ENCODE measurements at regions not wholly inside any gene's neighbourhood (a gene's known extent, or its start where the extent isn't known, plus 50 kb on each side); places are given as distances from the start of the nearest gene placed in this dataset.

- TF ChIP-seq NR2F1 (conservative IDR thresholded peaks at IDR 0.05) (no peak), ZNF622 (IDR thresholded peaks at IDR 0.05) (no peak), SPI1 (IDR thresholded peaks at IDR 0.05; ENCODE audit: borderline replicate concordance, insufficient read depth, low read depth, low read length) (no peak), HSF1 (IDR thresholded peaks at IDR 0.05; ENCODE audit: low read depth, low read length) (no peak)
- no peak for FAIRE-seq
- SMC1A ChIA-PET (ENCODE audit: uncharacterized antibody, unreplicated experiment): interaction anchor here (0.8 to 1.2 kb wide), 2 partner anchors 10 to 11 kb away, joined by 3 to 4 read pairs; no protein-coding TSS in a partner anchor
- Histone ChIP-seq H3K27ac (ENCODE audit: control insufficient read depth, insufficient read depth) (no peak overlapping the region), H3K9me3 (replicated peaks; ENCODE audit: control insufficient read depth, insufficient read depth, low read length) (no peaks in the 10 kb centered on the region), H2AFZ (ENCODE audit: control insufficient read depth, low read depth, low read length) (no peak overlapping the region), H3K4me3 (no peak overlapping the region), H3K79me2 (ENCODE audit: control insufficient read depth, insufficient read depth, low read length) (no peaks in the 10 kb centered on the region), H3K4me1 (ENCODE audit: control insufficient read depth, insufficient read depth, low read length) (no peaks in the 10 kb centered on the region), H3K27me3 (replicated peaks in 1 of 2; ENCODE audit: control insufficient read depth in 2 of 2, insufficient read depth in 2 of 2, low read length in 1 of 2) (no peaks in the 10 kb centered on the region), H4K20me1 (ENCODE audit: control insufficient read depth, insufficient read depth) (no peaks in the 10 kb centered on the region), H3K4me2 (ENCODE audit: control insufficient read depth, insufficient read depth) (no peak overlapping the region), H3K36me3 (ENCODE audit: control insufficient read depth in 2 of 2, insufficient read depth in 2 of 2, low read length in 1 of 2) (no peaks in the 10 kb centered on the region), H3K9ac (ENCODE audit: control insufficient read depth, insufficient read depth, low read length) (no peak overlapping the region)
- CTCF ChIA-PET: no interaction called here
- ATAC-seq: no peak
- POLR2A ChIA-PET: no interaction called here
- 0% methylated on average over 1 of the region's 1 CpG for WGBS (ENCODE audit: insufficient coverage, insufficient replicate concordance, low lambda C conversion rate, missing lambda C conversion rate)
- no TSS peak for BruUV-seq (replicated peaks)
- RAD21 ChIA-PET (ENCODE audit: unreplicated experiment): no interaction called here
- in situ Hi-C loops (cut with MboI) (no loop called here), intact Hi-C loops (cut with micrococcal nuclease; ENCODE audit: unreplicated experiment) (no loop called here)
- no peak for DNase-seq (ENCODE audit: low read depth, low spot score)
Observed at GRCh38 chr6:98581705-98582104, 252.7 kb upstream of the POU3F2 start.

- POLR2A ChIA-PET: no interaction called here
- Histone ChIP-seq H3K27ac (ENCODE audit: control insufficient read depth, insufficient read depth) (no peak overlapping the region), H4K20me1 (ENCODE audit: control insufficient read depth, insufficient read depth) (no peaks in the 10 kb centered on the region), H3K27me3 (replicated peaks in 1 of 2; ENCODE audit: control insufficient read depth in 2 of 2, insufficient read depth in 2 of 2, low read length in 1 of 2) (no peaks in the 10 kb centered on the region), H3K9ac (ENCODE audit: control insufficient read depth, insufficient read depth, low read length) (no peak overlapping the region), H3K4me1 (ENCODE audit: control insufficient read depth, insufficient read depth, low read length) (no peaks in the 10 kb centered on the region), H3K9me3 (replicated peaks; ENCODE audit: control insufficient read depth, insufficient read depth, low read length) (no peaks in the 10 kb centered on the region), H3K36me3 (ENCODE audit: control insufficient read depth in 2 of 2, insufficient read depth in 2 of 2, low read length in 1 of 2) (no peaks in the 10 kb centered on the region), H2AFZ (ENCODE audit: control insufficient read depth, low read depth, low read length) (no peak overlapping the region), H3K4me2 (ENCODE audit: control insufficient read depth, insufficient read depth) (no peak overlapping the region), H3K79me2 (ENCODE audit: control insufficient read depth, insufficient read depth, low read length) (no peaks in the 10 kb centered on the region), H3K4me3 (no peak overlapping the region)
- SMC1A ChIA-PET (ENCODE audit: uncharacterized antibody, unreplicated experiment): no interaction called here
- TF ChIP-seq BCL11A (IDR thresholded peaks at IDR 0.05; ENCODE audit: low read depth, low read length) (no peak), RCOR1 (conservative IDR thresholded peaks at IDR 0.05; ENCODE audit: low read depth, low read length) (no peak), FOXM1 (IDR thresholded peaks at IDR 0.05; ENCODE audit: low read depth, low read length) (no peak), CBFB (IDR thresholded peaks at IDR 0.05; ENCODE audit: low read depth) (no peak), CHD4 (IDR thresholded peaks at IDR 0.05) (no peak), MEF2B (IDR thresholded peaks at IDR 0.05; ENCODE audit: partially characterized antibody, poor library complexity, severe bottlenecking) (no peak), ASH2L (IDR thresholded peaks at IDR 0.05; ENCODE audit: borderline replicate concordance, low read depth) (no peak), ZNF592 (IDR thresholded peaks at IDR 0.05) (no peak)
- FAIRE-seq (no peak), DNase-seq (ENCODE audit: low read depth, low spot score) (no peak), ATAC-seq (no peak)
- 0% methylated on average over 1 of the region's 1 CpG for WGBS (ENCODE audit: insufficient coverage, insufficient replicate concordance, low lambda C conversion rate, missing lambda C conversion rate)
- intact Hi-C loops (cut with micrococcal nuclease; ENCODE audit: unreplicated experiment) (no loop called here), in situ Hi-C loops (cut with MboI) (no loop called here)
- RAD21 ChIA-PET (ENCODE audit: unreplicated experiment): no interaction called here
- no TSS peak for BruUV-seq (replicated peaks)
- CTCF ChIA-PET: no interaction called here
Observed at GRCh38 chr6:98583506-98583905, 250.9 kb upstream of the POU3F2 start.

Data from GM12878 (cell line).